ENCODE measurements at regions not wholly inside any gene's neighbourhood (a gene's known extent, or its start where the extent isn't known, plus 50 kb on each side); places are given as distances from the start of the nearest gene placed in this dataset.

- Histone ChIP-seq H3K4me1 (no peaks in the 10 kb centered on the region), H3K36me3 (no peaks in the 10 kb centered on the region), H3K27ac (no peak overlapping the region), H3K9me3 (no peaks in the 10 kb centered on the region), H3K4me3 (no peak overlapping the region), H3K27me3 (no peaks in the 10 kb centered on the region)
- WGBS, 4 donors, result 59 to 74% (median 71%) methylated on average over 3 of the region's 3 CpGs
- TF ChIP-seq POLR2A (IDR thresholded peaks at IDR 0.05) (no peak), CTCF (IDR thresholded peaks at IDR 0.05) (no peak)
- intact Hi-C loops (cut with DNase I), result no loop called here
- DNase-seq (no peak), ATAC-seq (no peak)
Measured at GRCh38 chr10:81108516-81109199, 571.0 kb downstream of the SH2D4B start.

GRCh38 chr10:81109200-81109752, 571.6 kb downstream of the SH2D4B start:
- Histone ChIP-seq H3K4me3 (no peak overlapping the region), H3K27me3 (no peaks in the 10 kb centered on the region), H3K36me3 (no peaks in the 10 kb centered on the region), H3K9me3 (no peaks in the 10 kb centered on the region), H3K4me1 (no peaks in the 10 kb centered on the region), H3K27ac (no peak overlapping the region)
- intact Hi-C loops (cut with DNase I), result no loop called here
- WGBS, 4 donors, result 76 to 81% (median 79%) methylated on average over 6 of the region's 6 CpGs
- no peak for ATAC-seq
- TF ChIP-seq POLR2A (IDR thresholded peaks at IDR 0.05), result no peak
- TF ChIP-seq CTCF (IDR thresholded peaks at IDR 0.05), result no peak
- DNase-seq, result no peak

- ATAC-seq, result no peak
- TF ChIP-seq CTCF (IDR thresholded peaks at IDR 0.05) (no peak), POLR2A (IDR thresholded peaks at IDR 0.05) (no peak)
Measured at GRCh38 chr10:81116201-81116600, 578.5 kb downstream of the SH2D4B start.

GRCh38 chr10:81116990-81117389, 579.3 kb downstream of the SH2D4B start:
- Histone ChIP-seq H3K27me3 (no peaks in the 10 kb centered on the region), H3K27ac (no peak overlapping the region), H3K4me1 (no peaks in the 10 kb centered on the region), H3K4me3 (no peak overlapping the region), H3K36me3 (no peaks in the 10 kb centered on the region), H3K9me3 (no peaks in the 10 kb centered on the region)
- TF ChIP-seq CTCF (IDR thresholded peaks at IDR 0.05), result no peak
- TF ChIP-seq POLR2A (IDR thresholded peaks at IDR 0.05), result no peak
- no peak for ATAC-seq
- intact Hi-C loops (cut with DNase I), result no loop called here
- no peak for DNase-seq

More at GRCh38 chr10:81116201-81116600, 578.5 kb downstream of the SH2D4B start:
- 77 to 79% (median 78%) methylated on average over 4 of the region's 4 CpGs for WGBS, 4 donors
- Histone ChIP-seq H3K27ac (no peak overlapping the region), H3K4me3 (no peak overlapping the region), H3K27me3 (no peaks in the 10 kb centered on the region), H3K9me3 (no peaks in the 10 kb centered on the region), H3K4me1 (no peaks in the 10 kb centered on the region), H3K36me3 (no peaks in the 10 kb centered on the region)
- DNase-seq, result no peak
- intact Hi-C loops (cut with DNase I), result no loop called here
